Karpas-422 (cell line): ENCODE measurements at regions not wholly inside any gene's neighbourhood (a gene's known extent, or its start where the extent isn't known, plus 50 kb on each side); places are given as distances from the start of the nearest gene placed in this dataset.

Experiments used
- DNase-seq: peaks from one replicate; pipeline ENCODE4 v3.0.0-alpha.2; 2015
- H2AFZ ChIP-seq: fragments of 200-600 bp; sonication (generic); 2 replicates; pipeline ENCODE4 v1.6.1; 2014; ENCODE audit warnings: antibody characterized with exemption, low read length, mixed read lengths
- H3K27ac ChIP-seq: fragments of 200-600 bp; sonication (generic); 2 replicates; pipeline ENCODE4 v1.5.1; 2014; ENCODE audit warnings: mild to moderate bottlenecking, low read length, moderate library complexity
- H3K27me3 ChIP-seq: fragments of 200-600 bp; sonication (generic); 2 replicates; pipeline ENCODE4 v1.6.1; 2014; ENCODE audit warnings: low read length, mixed read lengths
- H3K36me3 ChIP-seq: fragments of 200-600 bp; sonication (generic); 2 replicates; pipeline ENCODE4 v1.6.1; 2014; ENCODE audit warnings: low read length, mixed read lengths; ENCODE audit not compliant: insufficient read depth
- H3K4me1 ChIP-seq: fragments of 200-600 bp; sonication (generic); 2 replicates; pipeline ENCODE4 v1.6.1; 2014; ENCODE audit warnings: mild to moderate bottlenecking, low read length, mixed read lengths
- H3K4me2 ChIP-seq: fragments of 200-600 bp; sonication (generic); 2 replicates; pipeline ENCODE4 v1.6.1; 2014; ENCODE audit warnings: low read length, low read depth, mild to moderate bottlenecking; ENCODE audit not compliant: poor library complexity, severe bottlenecking
- H3K4me3 ChIP-seq: fragments of 200-600 bp; sonication (generic); 2 replicates; pipeline ENCODE4 v1.5.1; 2014; ENCODE audit warnings: mild to moderate bottlenecking, antibody characterized with exemption, low read length, mixed read lengths
- H3K79me2 ChIP-seq: fragments of 200-600 bp; sonication (generic); 2 replicates; pipeline ENCODE4 v1.6.1; 2014; ENCODE audit warnings: mild to moderate bottlenecking, low read length, mixed read lengths
- H3K9ac ChIP-seq: fragments of 200-600 bp; sonication (generic); 2 replicates; pipeline ENCODE4 v1.6.0; 2014; ENCODE audit warnings: low read length
- H3K9me2 ChIP-seq: fragments of 200-600 bp; sonication (generic), shearing (Covaris generic); replicated peaks from 2 replicates; pipeline ENCODE4 v1.6.0; 2014; ENCODE audit warnings: mild to moderate bottlenecking, low read length, moderate library complexity; ENCODE audit not compliant: insufficient read depth
- H3K9me3 ChIP-seq: fragments of 300-700, 200-600 bp; sonication (generic); 2 replicates; pipeline ENCODE4 v1.6.1; 2014; ENCODE audit warnings: low read length, mixed read lengths
- H4K20me1 ChIP-seq: fragments of 200-600 bp; sonication (generic); 2 replicates; pipeline ENCODE4 v1.6.1; 2014; ENCODE audit warnings: mild to moderate bottlenecking, antibody characterized with exemption, low read length, low read depth; ENCODE audit not compliant: insufficient read depth

DNA sequence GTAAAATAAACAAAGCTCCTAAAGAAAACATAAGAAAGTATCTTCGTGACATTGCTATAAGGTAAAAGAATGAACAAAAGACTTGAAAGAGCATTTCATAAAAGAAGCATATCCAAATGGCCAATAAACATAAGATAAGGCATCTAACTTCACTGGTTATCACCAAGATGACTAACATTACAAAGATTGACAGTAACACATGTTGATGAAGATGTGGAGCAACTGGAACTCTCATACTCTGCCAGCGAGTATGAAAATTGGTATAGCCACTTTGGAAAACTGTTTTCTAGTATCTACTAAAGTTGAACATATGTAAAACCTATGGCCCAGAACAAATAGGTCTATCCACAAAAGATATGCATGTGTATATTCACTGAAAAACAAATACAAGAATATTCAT, 150.5 kb downstream of the SNX18 start:
- no peaks in the 10 kb centered on the region for H3K36me3 ChIP-seq
- H3K4me1 ChIP-seq, result no peaks in the 10 kb centered on the region
- no peaks in the 10 kb centered on the region; the same call in 1 of the 2 replicates for H3K27me3 ChIP-seq
- no peak overlapping the region for H3K27ac ChIP-seq
- H3K9me2 ChIP-seq, result no peaks in the 10 kb centered on the region
- H2AFZ ChIP-seq, result no peak overlapping the region
- no peaks in the 10 kb centered on the region for H4K20me1 ChIP-seq
- H3K9ac ChIP-seq, result no peak overlapping the region
- H3K9me3 ChIP-seq, result peaks cover 4% of the 10 kb centered on the region; the same call in 1 of the 2 replicates
- H3K79me2 ChIP-seq, result no peaks in the 10 kb centered on the region
- no peak overlapping the region for H3K4me3 ChIP-seq
- no peak overlapping the region for H3K4me2 ChIP-seq
- DNase-seq, result no peak

GRCh38 chr5:54667136-54667535, 149.6 kb downstream of the SNX18 start:
- H2AFZ ChIP-seq, result no peak overlapping the region
- H3K4me3 ChIP-seq, result no peak overlapping the region
- H4K20me1 ChIP-seq, result no peaks in the 10 kb centered on the region
- H3K27me3 ChIP-seq, result no peaks in the 10 kb centered on the region
- H3K79me2 ChIP-seq, result no peaks in the 10 kb centered on the region
- H3K9me3 ChIP-seq, result no peaks in the 10 kb centered on the region; the same call in 1 of the 2 replicates
- no peak overlapping the region for H3K4me2 ChIP-seq
- no peak for DNase-seq
- no peak overlapping the region for H3K9ac ChIP-seq
- H3K36me3 ChIP-seq, result no peaks in the 10 kb centered on the region
- no peak overlapping the region for H3K27ac ChIP-seq
- no peaks in the 10 kb centered on the region for H3K4me1 ChIP-seq
- H3K9me2 ChIP-seq, result no peaks in the 10 kb centered on the region

- no peaks in the 10 kb centered on the region for H3K4me1 ChIP-seq
- no peaks in the 10 kb centered on the region for H3K9me3 ChIP-seq
- H3K27me3 ChIP-seq, result no peaks in the 10 kb centered on the region
- H3K4me2 ChIP-seq, result no peak overlapping the region
- no peak overlapping the region for H2AFZ ChIP-seq
- no peaks in the 10 kb centered on the region for H3K79me2 ChIP-seq
- H3K4me3 ChIP-seq, result no peak overlapping the region
- no peaks in the 10 kb centered on the region for H3K36me3 ChIP-seq
- no peaks in the 10 kb centered on the region for H4K20me1 ChIP-seq
- no peak for DNase-seq
- no peak overlapping the region for H3K27ac ChIP-seq
- no peak overlapping the region for H3K9ac ChIP-seq
- no peaks in the 10 kb centered on the region for H3K9me2 ChIP-seq
These were observed 146.3 kb downstream of the SNX18 start for GRCh38 chr5:54663866-54664265.

DNA sequence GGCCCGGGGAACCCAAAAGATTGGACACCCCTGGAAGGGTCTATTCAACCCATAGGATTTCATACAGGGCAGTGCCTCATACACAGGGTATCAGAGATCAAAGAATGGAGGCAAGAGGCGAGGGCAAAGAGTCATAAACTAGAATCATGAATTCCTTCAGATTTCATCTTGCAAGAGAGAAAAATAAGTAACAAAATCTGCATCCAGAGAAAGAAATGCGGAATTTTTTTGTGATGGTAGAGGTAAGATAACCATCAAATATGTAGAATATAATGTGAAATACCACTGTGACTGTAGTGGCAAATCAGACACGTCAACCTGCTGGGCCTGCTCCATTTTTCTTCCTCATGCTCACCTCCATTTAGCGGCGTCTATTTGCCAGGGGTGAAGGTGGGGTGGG, 143.6 kb downstream of the SNX18 start:
- Histone ChIP-seq H3K4me2 (no peak overlapping the region), H3K36me3 (no peaks in the 10 kb centered on the region), H3K27me3 (no peaks in the 10 kb centered on the region), H3K9ac (no peak overlapping the region), H3K27ac (no peak overlapping the region), H4K20me1 (no peaks in the 10 kb centered on the region), H3K4me3 (no peak overlapping the region), H2AFZ (no peak overlapping the region), H3K9me3 (no peaks in the 10 kb centered on the region), H3K9me2 (no peaks in the 10 kb centered on the region), H3K79me2 (no peaks in the 10 kb centered on the region), H3K4me1 (no peaks in the 10 kb centered on the region)
- DNase-seq, result no peak

GRCh38 chr5:54659700-54660131, 142.2 kb downstream of the SNX18 start:
- H3K9ac ChIP-seq, result no peak overlapping the region
- no peak overlapping the region for H3K4me3 ChIP-seq
- no peak overlapping the region for H2AFZ ChIP-seq
- no peak for DNase-seq
- no peak overlapping the region for H3K27ac ChIP-seq
- no peaks in the 10 kb centered on the region for H3K9me3 ChIP-seq
- H3K9me2 ChIP-seq, result no peaks in the 10 kb centered on the region
- no peak overlapping the region for H3K4me2 ChIP-seq
- H3K4me1 ChIP-seq, result no peaks in the 10 kb centered on the region
- no peaks in the 10 kb centered on the region for H3K27me3 ChIP-seq
- no peaks in the 10 kb centered on the region for H4K20me1 ChIP-seq
- no peaks in the 10 kb centered on the region for H3K79me2 ChIP-seq
- no peaks in the 10 kb centered on the region for H3K36me3 ChIP-seq

DNA sequence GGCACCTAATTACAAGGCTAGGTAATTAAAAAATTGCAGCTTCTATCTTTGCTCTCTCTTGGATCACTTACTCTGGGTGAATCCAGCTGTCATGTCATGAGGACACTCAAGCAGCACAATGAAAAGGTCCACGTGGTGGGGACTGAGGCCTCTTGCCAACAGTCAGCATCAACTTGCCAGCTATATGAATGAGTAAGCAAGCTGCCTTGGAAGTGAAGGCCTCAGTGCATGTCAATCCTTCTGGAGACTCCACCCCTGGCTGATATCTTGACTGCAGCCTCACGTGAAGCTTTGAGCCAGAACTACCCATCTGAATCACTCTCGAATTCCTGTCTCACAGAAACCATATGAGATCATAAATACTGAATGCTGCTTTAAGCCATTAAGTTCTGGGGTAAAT, 140.5 kb downstream of the SNX18 start:
- H2AFZ ChIP-seq, result no peak overlapping the region
- no peaks in the 10 kb centered on the region for H3K9me3 ChIP-seq
- H4K20me1 ChIP-seq, result no peaks in the 10 kb centered on the region
- H3K9me2 ChIP-seq, result no peaks in the 10 kb centered on the region
- H3K4me3 ChIP-seq, result no peak overlapping the region
- no peaks in the 10 kb centered on the region for H3K4me1 ChIP-seq
- no peaks in the 10 kb centered on the region for H3K27me3 ChIP-seq
- no peak overlapping the region for H3K27ac ChIP-seq
- H3K4me2 ChIP-seq, result no peak overlapping the region
- H3K36me3 ChIP-seq, result no peaks in the 10 kb centered on the region
- no peak overlapping the region for H3K9ac ChIP-seq
- no peak for DNase-seq
- H3K79me2 ChIP-seq, result no peaks in the 10 kb centered on the region

DNA sequence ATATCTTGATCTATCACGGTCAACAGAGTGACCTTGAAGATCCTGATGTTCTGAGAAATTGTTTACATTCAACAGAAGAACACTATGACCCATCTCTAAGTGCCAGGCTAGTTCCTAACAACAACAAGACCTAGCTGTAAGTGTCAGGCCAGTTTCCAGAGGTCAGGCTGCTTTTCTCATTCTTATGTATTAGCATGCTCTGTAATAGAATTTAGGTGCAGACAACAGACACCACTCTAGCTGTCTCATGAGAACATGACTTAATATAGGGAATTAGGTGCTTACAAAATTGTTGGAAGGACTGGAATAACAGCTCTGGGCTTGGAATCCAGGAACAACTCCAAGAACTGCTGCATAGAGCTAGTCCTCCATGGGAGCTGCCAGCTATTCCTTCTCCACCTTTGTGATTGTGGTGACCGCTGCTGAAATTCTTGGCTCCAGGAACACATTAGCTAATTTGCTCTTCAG, 138.7 kb downstream of the SNX18 start:
- Histone ChIP-seq H3K4me2 (no peak overlapping the region), H3K9me3 (no peaks in the 10 kb centered on the region)
- DNase-seq, result no peak

GRCh38 chr5:54655761-54656160, 138.2 kb downstream of the SNX18 start:
- H3K36me3 ChIP-seq, result no peaks in the 10 kb centered on the region
- no peaks in the 10 kb centered on the region for H3K27me3 ChIP-seq
- H2AFZ ChIP-seq, result no peak overlapping the region
- H4K20me1 ChIP-seq, result no peaks in the 10 kb centered on the region
- H3K9ac ChIP-seq, result no peak overlapping the region
- no peaks in the 10 kb centered on the region for H3K9me3 ChIP-seq
- no peak overlapping the region for H3K4me3 ChIP-seq
- no peaks in the 10 kb centered on the region for H3K9me2 ChIP-seq
- H3K27ac ChIP-seq, result no peak overlapping the region
- DNase-seq, result no peak
- no peaks in the 10 kb centered on the region for H3K4me1 ChIP-seq
- H3K4me2 ChIP-seq, result no peak overlapping the region
- no peaks in the 10 kb centered on the region for H3K79me2 ChIP-seq

More for the DNA sequence above, 138.7 kb downstream of the SNX18 start:
- Histone ChIP-seq H3K27me3 (no peaks in the 10 kb centered on the region), H3K36me3 (no peaks in the 10 kb centered on the region), H3K79me2 (no peaks in the 10 kb centered on the region), H3K9ac (no peak overlapping the region), H4K20me1 (no peaks in the 10 kb centered on the region), H3K9me2 (no peaks in the 10 kb centered on the region), H3K4me3 (no peak overlapping the region), H3K4me1 (no peaks in the 10 kb centered on the region), H2AFZ (no peak overlapping the region), H3K27ac (no peak overlapping the region)

GRCh38 chr5:54655266-54655665, 137.7 kb downstream of the SNX18 start:
- H3K4me1 ChIP-seq, result no peaks in the 10 kb centered on the region
- H3K27ac ChIP-seq, result no peak overlapping the region
- no peaks in the 10 kb centered on the region for H3K79me2 ChIP-seq
- H3K36me3 ChIP-seq, result no peaks in the 10 kb centered on the region
- H2AFZ ChIP-seq, result no peak overlapping the region
- no peak overlapping the region for H3K4me2 ChIP-seq
- no peaks in the 10 kb centered on the region for H4K20me1 ChIP-seq
- no peak overlapping the region for H3K4me3 ChIP-seq
- H3K9me2 ChIP-seq, result no peaks in the 10 kb centered on the region
- no peak overlapping the region for H3K9ac ChIP-seq
- no peaks in the 10 kb centered on the region for H3K9me3 ChIP-seq
- no peak for DNase-seq
- H3K27me3 ChIP-seq, result no peaks in the 10 kb centered on the region
